ENCODE measurements at regions not wholly inside any gene's neighbourhood (a gene's known extent, or its start where the extent isn't known, plus 50 kb on each side); places are given as distances from the start of the nearest gene placed in this dataset.
"Not testable (repeated sequence)": the region's sequence is repeated elsewhere in the genome, so short reads cannot be mapped to it uniquely, and the experiment has no call there.

GRCh38 chr20:30393523-30393922 lies 863.9 kb upstream of the DEFB115 start:
- not testable (repeated sequence) for DNase-seq (ENCODE audit: low spot score)

- not testable (repeated sequence) for DNase-seq (ENCODE audit: low spot score)
Observed at GRCh38 chr20:30397111-30397510, 860.4 kb upstream of the DEFB115 start.

DNA sequence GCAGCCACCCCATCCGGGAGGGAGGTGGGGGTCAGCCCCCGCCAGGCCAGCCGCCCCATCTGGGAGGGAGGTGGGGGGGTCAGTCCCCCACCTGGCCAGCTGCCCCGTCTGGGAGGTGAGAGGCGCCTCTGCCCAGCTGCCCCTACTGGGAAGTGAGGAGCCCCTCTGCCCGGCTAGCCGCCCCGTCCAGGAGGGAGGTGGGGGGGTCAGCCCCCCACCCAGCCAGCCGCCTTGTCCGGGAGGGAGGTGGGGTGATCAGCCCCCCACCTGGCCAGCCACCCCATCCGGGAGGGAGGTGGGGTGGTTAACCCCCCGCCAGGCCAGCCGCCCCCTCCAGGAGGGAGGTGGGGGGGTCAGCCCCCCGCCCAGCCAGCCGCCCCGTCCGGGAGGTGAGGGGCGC lies 852.4 kb upstream of the DEFB115 start:
- DNase-seq (ENCODE audit: low spot score) = not testable (repeated sequence)

DNA sequence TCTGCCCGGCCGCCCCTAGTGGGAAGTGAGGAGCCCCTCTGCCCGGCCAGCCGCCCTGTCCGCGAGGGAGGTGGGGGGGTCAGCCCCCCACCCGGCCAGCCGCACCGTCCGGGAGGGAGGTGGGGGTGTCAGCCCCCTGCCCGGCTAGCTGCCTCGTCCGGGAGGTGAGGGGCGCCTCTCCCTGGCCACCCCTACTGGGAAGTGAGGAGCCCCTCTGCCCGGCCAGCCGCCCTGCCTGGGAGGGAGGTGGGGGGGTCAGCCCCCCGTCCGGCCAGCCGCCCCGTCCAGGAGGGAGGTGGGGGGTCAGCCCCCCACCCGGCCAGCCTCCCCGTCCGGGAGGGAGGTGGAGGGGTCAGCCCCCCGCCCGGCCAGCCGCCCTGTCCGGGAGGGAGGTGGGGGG lies 851.9 kb upstream of the DEFB115 start:
- DNase-seq (ENCODE audit: low spot score) = not testable (repeated sequence)

- not testable (repeated sequence) for DNase-seq (ENCODE audit: low spot score)
Observed at GRCh38 chr20:30406370-30406769, 851.1 kb upstream of the DEFB115 start.

DNA sequence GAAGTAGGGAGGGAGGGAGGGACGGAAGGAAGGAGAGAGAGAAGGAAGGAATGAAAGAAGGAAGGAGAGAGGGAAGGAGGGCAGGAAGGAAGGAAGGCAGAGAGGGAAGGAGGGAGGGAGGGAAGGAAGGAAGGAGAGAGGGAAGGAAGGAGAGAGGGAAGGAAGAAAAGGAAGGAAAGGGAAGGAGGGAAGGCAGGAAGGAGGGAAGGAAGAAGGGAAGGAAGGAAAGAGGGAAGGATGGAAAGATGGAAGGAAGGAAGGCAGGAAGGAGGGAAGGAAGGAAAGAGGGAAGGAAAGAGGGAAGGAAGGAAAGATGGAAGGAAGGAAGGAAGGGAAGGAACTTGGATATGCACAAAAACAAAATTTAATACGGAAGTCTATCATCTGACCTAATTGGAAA lies 844.5 kb upstream of the DEFB115 start:
- DNase-seq (ENCODE audit: low spot score) = no peak

DNA sequence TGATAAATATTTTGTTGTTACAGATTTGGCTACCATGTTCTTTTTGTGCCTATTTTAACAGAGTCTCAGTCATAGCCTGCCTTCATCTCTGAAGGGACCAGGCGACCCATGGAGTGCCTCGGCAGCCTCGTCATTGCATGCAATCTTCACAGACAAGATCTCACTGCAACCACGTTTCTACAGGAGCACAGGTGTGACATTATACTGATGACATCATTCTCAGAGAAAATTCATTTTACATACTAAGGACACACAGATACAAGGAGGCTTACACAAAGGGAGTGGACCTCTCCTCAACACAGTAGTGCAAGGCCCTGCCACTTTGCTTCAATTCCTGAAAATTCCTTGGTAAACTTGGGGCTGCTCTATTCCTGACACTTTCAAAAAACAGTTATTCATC lies 840.1 kb upstream of the DEFB115 start:
- DNase-seq (ENCODE audit: low spot score) = not testable (repeated sequence)

GRCh38 chr20:30418378-30418777 lies 839.1 kb upstream of the DEFB115 start:
- DNase-seq (ENCODE audit: low spot score) = not testable (repeated sequence)

DNA sequence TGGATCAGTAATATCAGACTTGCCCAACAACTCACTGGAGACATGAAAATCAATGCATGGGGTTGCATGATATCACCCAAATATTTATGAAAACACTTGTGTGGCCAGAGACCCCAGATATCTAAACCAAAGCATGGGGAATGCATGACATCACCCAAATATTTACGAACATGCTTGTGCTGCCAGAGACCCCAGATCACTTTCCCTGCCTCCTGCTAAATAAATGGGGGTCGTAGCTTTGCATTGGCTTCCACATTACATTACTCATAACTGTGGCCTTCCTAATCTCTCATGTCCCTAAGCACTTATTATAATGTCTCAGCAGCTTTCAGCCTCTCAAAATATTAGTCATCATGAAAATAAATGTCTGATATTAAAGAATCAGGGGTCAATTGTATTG lies 838.0 kb upstream of the DEFB115 start:
- no peak for DNase-seq (ENCODE audit: low spot score)

GRCh38 chr20:30419871-30420420 lies 837.5 kb upstream of the DEFB115 start:
- DNase-seq (ENCODE audit: low spot score) = not testable (repeated sequence)
